ENCODE measurements at regions not wholly inside any gene's neighbourhood (a gene's known extent, or its start where the extent isn't known, plus 50 kb on each side); places are given as distances from the start of the nearest gene placed in this dataset.

DNA sequence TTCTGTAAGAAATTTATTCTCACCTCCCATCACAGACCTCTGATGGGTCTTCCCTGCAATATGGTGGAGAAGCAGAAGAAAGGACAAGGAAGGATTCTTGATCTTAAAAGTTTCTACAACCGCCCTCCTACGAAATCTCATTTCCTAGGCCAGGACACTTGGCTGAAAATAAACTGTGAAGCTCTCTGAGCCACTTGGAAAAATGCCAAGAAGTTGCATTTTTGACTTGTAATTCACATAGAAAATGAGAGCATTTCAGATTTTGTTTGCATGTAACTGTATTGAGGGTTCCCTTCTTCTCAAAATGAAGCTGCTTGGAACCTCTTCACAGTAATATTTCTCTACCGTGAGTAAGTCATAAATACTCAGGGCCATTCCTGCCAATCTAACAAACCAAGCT lies 458.3 kb upstream of the SLC14A2 start:
- Histone ChIP-seq H3K79me2 (ENCODE audit: control insufficient read depth, insufficient read depth, low read length) (no peaks in the 10 kb centered on the region), H3K4me3 (ENCODE audit: low read length) (no peak overlapping the region), H3K18ac (ENCODE audit: low read length) (no peak overlapping the region), H3K4me1 (ENCODE audit: control insufficient read depth, low read depth, low read length) (no peaks in the 10 kb centered on the region), H3K23ac (ENCODE audit: low read length) (no peak overlapping the region), H2AK5ac (ENCODE audit: low read length) (no peak overlapping the region), H3K56ac (ENCODE audit: low read length) (no peak overlapping the region), H2BK120ac (ENCODE audit: low read depth, low read length) (no peak overlapping the region), H3K4me2 (ENCODE audit: low read length) (no peak overlapping the region), H3K9ac (ENCODE audit: low read length) (no peak overlapping the region), H4K8ac (ENCODE audit: low read depth, low read length) (no peak overlapping the region), H3K36me3 (ENCODE audit: control insufficient read depth, insufficient read depth, low read length) (no peaks in the 10 kb centered on the region), H3K27me3 (ENCODE audit: insufficient read depth, low read length, poor library complexity) (no peaks in the 10 kb centered on the region), H3K27ac (ENCODE audit: low read depth, low read length) (no peak overlapping the region), H3K4ac (ENCODE audit: low read depth, low read length) (no peak overlapping the region), H2BK15ac (replicated peaks; ENCODE audit: low read depth) (no peak overlapping the region), H3K79me1 (ENCODE audit: low read length) (no peaks in the 10 kb centered on the region), H2BK5ac (ENCODE audit: low read length) (no peak overlapping the region), H4K5ac (ENCODE audit: low read length) (no peak overlapping the region)
- WGBS (ENCODE audit: extremely low coverage, insufficient coverage, low lambda C conversion rate) = no CpG with 5 or more reads among the region's 3 CpGs
- DNase-seq = no peak

DNA sequence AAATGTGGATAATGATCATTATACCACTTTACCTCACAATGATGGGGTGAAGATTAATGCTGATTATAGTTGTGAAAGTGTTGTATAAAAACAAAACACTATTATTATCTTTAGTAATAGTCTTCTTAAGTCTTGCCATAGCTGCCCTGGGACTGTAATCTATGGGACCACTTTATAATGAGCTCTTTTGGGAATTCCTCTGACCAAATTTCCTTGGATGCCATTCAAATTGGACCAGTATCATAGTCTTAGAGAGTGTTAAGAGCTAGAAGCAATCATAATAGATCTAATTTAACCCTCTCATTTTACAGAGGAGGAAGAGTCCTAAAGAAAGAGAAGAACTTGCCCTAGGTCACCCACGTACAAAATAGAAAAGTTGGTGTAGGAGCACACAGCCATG lies 457.7 kb upstream of the SLC14A2 start:
- Histone ChIP-seq H2BK120ac (ENCODE audit: low read depth, low read length) (no peak overlapping the region), H2AK5ac (ENCODE audit: low read length) (no peak overlapping the region), H3K4me3 (ENCODE audit: low read length) (no peak overlapping the region), H4K5ac (ENCODE audit: low read length) (no peak overlapping the region), H3K79me1 (ENCODE audit: low read length) (no peaks in the 10 kb centered on the region), H3K79me2 (ENCODE audit: control insufficient read depth, insufficient read depth, low read length) (no peaks in the 10 kb centered on the region), H3K23ac (ENCODE audit: low read length) (no peak overlapping the region), H2BK15ac (replicated peaks; ENCODE audit: low read depth) (no peak overlapping the region), H3K27me3 (ENCODE audit: insufficient read depth, low read length, poor library complexity) (no peaks in the 10 kb centered on the region), H3K9ac (ENCODE audit: low read length) (no peak overlapping the region), H3K4ac (ENCODE audit: low read depth, low read length) (no peak overlapping the region), H2BK5ac (ENCODE audit: low read length) (no peak overlapping the region), H4K8ac (ENCODE audit: low read depth, low read length) (no peak overlapping the region), H3K4me1 (ENCODE audit: control insufficient read depth, low read depth, low read length) (no peaks in the 10 kb centered on the region), H3K36me3 (ENCODE audit: control insufficient read depth, insufficient read depth, low read length) (no peaks in the 10 kb centered on the region), H3K56ac (ENCODE audit: low read length) (no peak overlapping the region), H3K27ac (ENCODE audit: low read depth, low read length) (no peak overlapping the region), H3K18ac (ENCODE audit: low read length) (no peak overlapping the region), H3K4me2 (ENCODE audit: low read length) (no peak overlapping the region)
- no CpG with 5 or more reads among the region's 1 CpG for WGBS (ENCODE audit: extremely low coverage, insufficient coverage, low lambda C conversion rate)
- no peak for DNase-seq

DNA sequence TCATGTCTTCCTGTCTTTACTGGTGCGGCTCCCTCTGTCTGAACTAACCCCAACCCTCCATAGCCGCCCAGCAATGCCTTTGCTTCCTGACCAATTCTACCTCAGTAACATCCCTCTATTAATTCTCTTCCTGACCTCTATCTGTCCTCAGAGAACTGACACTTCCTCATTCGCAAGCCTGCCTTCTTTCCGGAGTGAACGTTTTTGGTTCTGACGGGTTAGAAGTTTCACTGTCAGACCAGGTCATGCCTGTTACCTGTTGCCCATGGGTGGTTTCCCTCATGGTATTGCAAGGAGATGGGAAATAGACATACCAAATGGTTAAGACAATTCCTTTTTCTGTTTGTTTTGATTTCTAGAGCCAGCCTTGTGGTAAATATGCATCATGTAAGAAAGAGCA lies 453.4 kb upstream of the SLC14A2 start:
- no peaks in the 10 kb centered on the region for H3K27me3 ChIP-seq (ENCODE audit: insufficient read depth, low read length, poor library complexity)
- H3K4me1 ChIP-seq (ENCODE audit: control insufficient read depth, low read depth, low read length) = no peaks in the 10 kb centered on the region
- H3K4me3 ChIP-seq (ENCODE audit: low read length) = no peak overlapping the region
- no CpG with 5 or more reads among the region's 6 CpGs for WGBS (ENCODE audit: extremely low coverage, insufficient coverage, low lambda C conversion rate)
- H3K9ac ChIP-seq (ENCODE audit: low read length) = no peak overlapping the region
- no peak overlapping the region for H2BK5ac ChIP-seq (ENCODE audit: low read length)
- H3K79me1 ChIP-seq (ENCODE audit: low read length) = no peaks in the 10 kb centered on the region
- H4K5ac ChIP-seq (ENCODE audit: low read length) = no peak overlapping the region
- no peak overlapping the region for H4K8ac ChIP-seq (ENCODE audit: low read depth, low read length)
- no peak overlapping the region for H3K18ac ChIP-seq (ENCODE audit: low read length)
- DNase-seq = no peak
- no peaks in the 10 kb centered on the region for H3K79me2 ChIP-seq (ENCODE audit: control insufficient read depth, insufficient read depth, low read length)
- no peak overlapping the region for H2BK120ac ChIP-seq (ENCODE audit: low read depth, low read length)
- no peak overlapping the region for H3K4me2 ChIP-seq (ENCODE audit: low read length)
- H2BK15ac ChIP-seq (replicated peaks; ENCODE audit: low read depth) = no peak overlapping the region
- no peaks in the 10 kb centered on the region for H3K36me3 ChIP-seq (ENCODE audit: control insufficient read depth, insufficient read depth, low read length)
- no peak overlapping the region for H3K56ac ChIP-seq (ENCODE audit: low read length)
- no peak overlapping the region for H2AK5ac ChIP-seq (ENCODE audit: low read length)
- H3K23ac ChIP-seq (ENCODE audit: low read length) = no peak overlapping the region
- no peak overlapping the region for H3K27ac ChIP-seq (ENCODE audit: low read depth, low read length)
- H3K4ac ChIP-seq (ENCODE audit: low read depth, low read length) = no peak overlapping the region

DNA sequence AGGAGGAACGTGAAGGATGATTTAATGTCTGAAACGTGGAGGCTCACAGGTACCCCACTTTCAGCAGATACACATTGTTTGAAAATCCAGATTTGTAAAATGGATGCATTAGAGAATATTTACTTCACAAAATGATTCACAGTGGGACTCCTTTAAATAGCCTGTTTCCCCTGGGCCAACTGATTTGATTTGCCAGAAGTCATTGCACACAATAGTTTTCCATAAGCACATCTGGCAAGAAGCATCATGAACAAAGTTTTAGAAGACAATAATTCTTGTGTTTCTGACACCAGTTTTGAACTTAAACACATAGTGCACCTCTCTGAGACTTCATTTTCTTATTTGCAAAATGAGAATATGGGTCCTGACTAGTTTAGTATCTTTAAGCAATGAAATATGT lies 451.4 kb upstream of the SLC14A2 start:
- H3K79me2 ChIP-seq (ENCODE audit: control insufficient read depth, insufficient read depth, low read length) = no peaks in the 10 kb centered on the region
- no peak for DNase-seq
- H2BK15ac ChIP-seq (replicated peaks; ENCODE audit: low read depth) = no peak overlapping the region
- no peak overlapping the region for H3K4me3 ChIP-seq (ENCODE audit: low read length)
- H3K23ac ChIP-seq (ENCODE audit: low read length) = no peak overlapping the region
- H3K56ac ChIP-seq (ENCODE audit: low read length) = no peak overlapping the region
- no peak overlapping the region for H4K5ac ChIP-seq (ENCODE audit: low read length)
- no peak overlapping the region for H2BK120ac ChIP-seq (ENCODE audit: low read depth, low read length)
- no peak overlapping the region for H3K4me2 ChIP-seq (ENCODE audit: low read length)
- H3K9ac ChIP-seq (ENCODE audit: low read length) = no peak overlapping the region
- no peak overlapping the region for H3K27ac ChIP-seq (ENCODE audit: low read depth, low read length)
- no peak overlapping the region for H2BK5ac ChIP-seq (ENCODE audit: low read length)
- no peaks in the 10 kb centered on the region for H3K36me3 ChIP-seq (ENCODE audit: control insufficient read depth, insufficient read depth, low read length)
- H3K27me3 ChIP-seq (ENCODE audit: insufficient read depth, low read length, poor library complexity) = no peaks in the 10 kb centered on the region
- H3K18ac ChIP-seq (ENCODE audit: low read length) = no peak overlapping the region
- no peak overlapping the region for H2AK5ac ChIP-seq (ENCODE audit: low read length)
- H3K4me1 ChIP-seq (ENCODE audit: control insufficient read depth, low read depth, low read length) = no peaks in the 10 kb centered on the region
- no peak overlapping the region for H4K8ac ChIP-seq (ENCODE audit: low read depth, low read length)
- H3K4ac ChIP-seq (ENCODE audit: low read depth, low read length) = no peak overlapping the region
- no CpG with 5 or more reads among the region's 2 CpGs for WGBS (ENCODE audit: extremely low coverage, insufficient coverage, low lambda C conversion rate)
- no peaks in the 10 kb centered on the region for H3K79me1 ChIP-seq (ENCODE audit: low read length)

DNA sequence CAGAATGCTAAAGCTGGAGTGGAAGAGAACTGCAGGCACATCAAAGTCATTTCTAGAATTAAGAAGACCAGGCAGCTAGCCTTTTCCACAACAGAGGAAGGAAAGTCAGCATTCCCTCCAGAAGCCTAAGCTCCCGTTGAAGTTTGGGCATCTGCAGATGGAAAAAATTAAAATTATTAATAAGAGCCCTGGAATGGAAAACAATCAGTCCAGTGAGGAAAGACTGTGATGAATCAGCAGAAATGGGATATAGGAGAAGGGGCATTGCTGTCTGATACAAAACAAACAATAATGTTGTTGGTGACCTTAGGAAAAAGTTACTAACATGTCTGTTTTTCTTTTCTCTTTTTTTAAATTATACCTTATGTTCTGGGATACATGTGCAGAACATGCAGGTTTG lies 450.7 kb upstream of the SLC14A2 start:
- Histone ChIP-seq H3K4ac (ENCODE audit: low read depth, low read length) (no peak overlapping the region), H2BK5ac (ENCODE audit: low read length) (no peak overlapping the region), H4K8ac (ENCODE audit: low read depth, low read length) (no peak overlapping the region), H3K4me2 (ENCODE audit: low read length) (no peak overlapping the region), H2BK120ac (ENCODE audit: low read depth, low read length) (no peak overlapping the region), H3K4me1 (ENCODE audit: control insufficient read depth, low read depth, low read length) (no peaks in the 10 kb centered on the region), H4K5ac (ENCODE audit: low read length) (no peak overlapping the region), H3K27ac (ENCODE audit: low read depth, low read length) (no peak overlapping the region), H3K27me3 (ENCODE audit: insufficient read depth, low read length, poor library complexity) (no peaks in the 10 kb centered on the region), H3K18ac (ENCODE audit: low read length) (no peak overlapping the region), H3K79me2 (ENCODE audit: control insufficient read depth, insufficient read depth, low read length) (no peaks in the 10 kb centered on the region), H3K36me3 (ENCODE audit: control insufficient read depth, insufficient read depth, low read length) (no peaks in the 10 kb centered on the region), H3K9ac (ENCODE audit: low read length) (no peak overlapping the region), H3K23ac (ENCODE audit: low read length) (no peak overlapping the region), H2BK15ac (replicated peaks; ENCODE audit: low read depth) (no peak overlapping the region), H3K4me3 (ENCODE audit: low read length) (no peak overlapping the region), H3K79me1 (ENCODE audit: low read length) (no peaks in the 10 kb centered on the region), H2AK5ac (ENCODE audit: low read length) (no peak overlapping the region), H3K56ac (ENCODE audit: low read length) (no peak overlapping the region)
- WGBS (ENCODE audit: extremely low coverage, insufficient coverage, low lambda C conversion rate) = no CpG with 5 or more reads among the region's 1 CpG
- no peak for DNase-seq

DNA sequence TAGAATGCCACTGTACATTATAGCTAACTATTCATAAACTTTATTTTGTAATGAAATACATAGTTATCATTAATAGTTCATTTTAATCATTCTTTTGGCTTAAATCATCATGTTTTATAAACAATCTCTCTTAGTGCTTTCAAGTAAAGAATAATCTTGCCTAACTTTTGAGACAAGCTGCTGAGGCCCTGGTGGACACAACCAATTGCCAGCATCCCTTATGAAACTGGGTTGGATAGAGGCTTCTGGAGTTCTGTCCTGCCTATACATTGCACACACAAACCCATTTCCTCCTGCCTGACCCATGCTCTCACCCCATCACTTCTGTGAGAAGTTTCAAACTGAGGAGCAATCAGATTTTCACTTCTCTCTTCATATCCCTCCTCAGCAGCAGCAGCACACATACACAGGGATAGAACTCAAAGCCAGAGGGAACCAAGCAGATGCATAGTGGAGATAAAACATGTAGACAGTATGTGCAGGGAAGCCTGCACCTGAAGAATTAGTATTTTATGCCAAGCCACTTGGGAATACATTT lies 450.0 kb upstream of the SLC14A2 start:
- no peak overlapping the region for H3K18ac ChIP-seq (ENCODE audit: low read length)
- DNase-seq = no peak
- H3K4me2 ChIP-seq (ENCODE audit: low read length) = no peak overlapping the region
- H3K27me3 ChIP-seq (ENCODE audit: insufficient read depth, low read length, poor library complexity) = no peaks in the 10 kb centered on the region
- no peaks in the 10 kb centered on the region for H3K79me1 ChIP-seq (ENCODE audit: low read length)
- no peak overlapping the region for H3K56ac ChIP-seq (ENCODE audit: low read length)
- no peak overlapping the region for H2AK5ac ChIP-seq (ENCODE audit: low read length)
- no peaks in the 10 kb centered on the region for H3K4me1 ChIP-seq (ENCODE audit: control insufficient read depth, low read depth, low read length)
- no peak overlapping the region for H3K9ac ChIP-seq (ENCODE audit: low read length)
- H4K8ac ChIP-seq (ENCODE audit: low read depth, low read length) = no peak overlapping the region
- no peaks in the 10 kb centered on the region for H3K79me2 ChIP-seq (ENCODE audit: control insufficient read depth, insufficient read depth, low read length)
- no peak overlapping the region for H3K4ac ChIP-seq (ENCODE audit: low read depth, low read length)
- H3K36me3 ChIP-seq (ENCODE audit: control insufficient read depth, insufficient read depth, low read length) = no peaks in the 10 kb centered on the region
- no peak overlapping the region for H2BK15ac ChIP-seq (replicated peaks; ENCODE audit: low read depth)
- no peak overlapping the region for H3K27ac ChIP-seq (ENCODE audit: low read depth, low read length)
- no peak overlapping the region for H2BK120ac ChIP-seq (ENCODE audit: low read depth, low read length)
- H3K23ac ChIP-seq (ENCODE audit: low read length) = no peak overlapping the region
- no peak overlapping the region for H4K5ac ChIP-seq (ENCODE audit: low read length)
- H3K4me3 ChIP-seq (ENCODE audit: low read length) = no peak overlapping the region
- no peak overlapping the region for H2BK5ac ChIP-seq (ENCODE audit: low read length)
